OCI-LY1 (cell line): ENCODE measurements at regions not wholly inside any gene's neighbourhood (a gene's known extent, or its start where the extent isn't known, plus 50 kb on each side); places are given as distances from the start of the nearest gene placed in this dataset.

Experiments
- H2AFZ ChIP-seq: fragments of 200-600 bp; sonication (generic), shearing (Covaris generic); 2 replicates; pipeline ENCODE4 v1.6.0; 2014; ENCODE audit warnings: antibody characterized with exemption, mild to moderate bottlenecking, low read length
- H3F3A ChIP-seq: fragments of 200-600 bp; sonication (generic), shearing (Covaris generic); 2 replicates; pipeline ENCODE4 v1.6.0; 2014; ENCODE audit warnings: mild to moderate bottlenecking, antibody characterized with exemption, low read length, moderate library complexity; ENCODE audit not compliant: insufficient read depth
- H3K27ac ChIP-seq: fragments of 200-600 bp; sonication (generic); 2 replicates; pipeline ENCODE4 v1.5.1; 2014; ENCODE audit warnings: low read length, mixed run types, mild to moderate bottlenecking, low read depth; ENCODE audit not compliant: poor library complexity, severe bottlenecking
- H3K27me3 ChIP-seq: fragments of 200-600 bp; sonication (generic); 2 replicates; pipeline ENCODE4 v1.6.0; 2014; ENCODE audit warnings: antibody characterized with exemption, mild to moderate bottlenecking, low read length, moderate library complexity; ENCODE audit not compliant: insufficient read depth
- H3K36me3 ChIP-seq: fragments of 200-600 bp; sonication (generic); 2 replicates; pipeline ENCODE4 v1.6.1; 2014; ENCODE audit warnings: mild to moderate bottlenecking, antibody characterized with exemption, low read length, moderate library complexity, mixed read lengths; ENCODE audit not compliant: insufficient read depth
- H3K4me1 ChIP-seq: fragments of 200-600 bp; sonication (generic); 2 replicates; pipeline ENCODE4 v1.5.1; 2014; ENCODE audit warnings: mild to moderate bottlenecking, low read length, moderate library complexity; ENCODE audit not compliant: insufficient read depth, severe bottlenecking
- H3K4me2 ChIP-seq: fragments of 200-600 bp; sonication (generic), shearing (Covaris generic); 2 replicates; pipeline ENCODE4 v1.6.1; 2014; ENCODE audit warnings: low read length
- H3K4me3 ChIP-seq: fragments of 200-600 bp; sonication (generic); 2 replicates; pipeline ENCODE4 v1.5.1; 2014; ENCODE audit warnings: low read length, low read depth, mild to moderate bottlenecking, mixed read lengths; ENCODE audit not compliant: poor library complexity, severe bottlenecking
- H3K79me2 ChIP-seq: fragments of 200-600 bp; shearing (Covaris generic); 2 replicates; pipeline ENCODE4 v1.6.1; 2016; ENCODE audit warnings: mixed run types, low read length, mixed read lengths; ENCODE audit not compliant: insufficient read depth
- H3K9ac ChIP-seq: fragments of 200-600 bp; sonication (generic), shearing (Covaris generic); 2 replicates; pipeline ENCODE4 v1.6.1; 2014; ENCODE audit warnings: mild to moderate bottlenecking, low read length, mixed read lengths
- H3K9me2 ChIP-seq: fragments of 200-600 bp; sonication (generic), shearing (Covaris generic); 2 replicates; pipeline ENCODE4 v1.6.1; 2014; ENCODE audit warnings: low read depth, mild to moderate bottlenecking, low read length, mixed read lengths
- H3K9me3 ChIP-seq: fragments of 200-600 bp; shearing (Covaris generic); 2 replicates; pipeline ENCODE4 v1.6.1; 2014; ENCODE audit warnings: low read length, mixed read lengths
- H4K20me1 ChIP-seq: fragments of 200-600 bp; sonication (generic), shearing (Covaris generic); 2 replicates; pipeline ENCODE4 v1.6.0; 2016; ENCODE audit warnings: mild to moderate bottlenecking, low read length; ENCODE audit not compliant: insufficient read depth
- EZH2 ChIP-seq: fragments of 200-600 bp; sonication (generic), shearing (Covaris generic); IDR thresholded peaks from 2 replicates; pipeline ENCODE4 v1.8.0; 2017; ENCODE audit warnings: borderline replicate concordance, mixed run types, mild to moderate bottlenecking, antibody characterized with exemption, low read length, moderate library complexity, mixed read lengths
- TF ChIP-seq, protein P1 (sequence below): fragments of 200-600 bp; sonication (generic), shearing (Covaris generic); IDR thresholded peaks from 2 replicates; pipeline ENCODE4 v1.5.1; 2017; ENCODE audit warnings: mild to moderate bottlenecking, antibody characterized with exemption, low read length, moderate library complexity, mixed read lengths

DNA sequence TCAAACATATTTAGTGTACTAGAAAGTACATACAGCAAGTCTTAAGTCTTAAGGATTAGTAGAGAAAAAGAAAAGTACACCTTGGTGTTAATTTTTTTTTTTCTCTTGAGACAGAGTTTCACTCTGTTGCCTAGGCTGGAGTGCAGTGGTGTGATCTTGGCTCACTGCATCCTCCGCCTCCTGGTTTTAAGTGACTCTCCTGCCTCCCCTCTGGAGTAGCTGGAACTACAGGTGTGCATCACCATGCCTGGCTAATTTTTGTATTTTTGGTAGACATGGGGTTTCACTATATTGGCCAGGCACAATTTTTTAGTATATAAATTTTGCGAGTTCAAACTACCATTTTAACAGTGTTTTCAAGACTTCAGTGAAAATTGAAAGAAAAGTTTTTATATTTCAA is 1941.1 kb upstream of the CDH6 start:
- no peaks in the 10 kb centered on the region for H4K20me1 ChIP-seq
- H3K79me2 ChIP-seq, result no peaks in the 10 kb centered on the region
- H3K4me1 ChIP-seq, result no peaks in the 10 kb centered on the region
- no peaks in the 10 kb centered on the region for H3K27me3 ChIP-seq
- no peak overlapping the region for H3K4me3 ChIP-seq
- TF ChIP-seq EZH2, result no peak
- TF ChIP-seq, protein P1, sequence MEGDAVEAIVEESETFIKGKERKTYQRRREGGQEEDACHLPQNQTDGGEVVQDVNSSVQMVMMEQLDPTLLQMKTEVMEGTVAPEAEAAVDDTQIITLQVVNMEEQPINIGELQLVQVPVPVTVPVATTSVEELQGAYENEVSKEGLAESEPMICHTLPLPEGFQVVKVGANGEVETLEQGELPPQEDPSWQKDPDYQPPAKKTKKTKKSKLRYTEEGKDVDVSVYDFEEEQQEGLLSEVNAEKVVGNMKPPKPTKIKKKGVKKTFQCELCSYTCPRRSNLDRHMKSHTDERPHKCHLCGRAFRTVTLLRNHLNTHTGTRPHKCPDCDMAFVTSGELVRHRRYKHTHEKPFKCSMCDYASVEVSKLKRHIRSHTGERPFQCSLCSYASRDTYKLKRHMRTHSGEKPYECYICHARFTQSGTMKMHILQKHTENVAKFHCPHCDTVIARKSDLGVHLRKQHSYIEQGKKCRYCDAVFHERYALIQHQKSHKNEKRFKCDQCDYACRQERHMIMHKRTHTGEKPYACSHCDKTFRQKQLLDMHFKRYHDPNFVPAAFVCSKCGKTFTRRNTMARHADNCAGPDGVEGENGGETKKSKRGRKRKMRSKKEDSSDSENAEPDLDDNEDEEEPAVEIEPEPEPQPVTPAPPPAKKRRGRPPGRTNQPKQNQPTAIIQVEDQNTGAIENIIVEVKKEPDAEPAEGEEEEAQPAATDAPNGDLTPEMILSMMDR, result no peak
- H3K36me3 ChIP-seq, result no peaks in the 10 kb centered on the region
- no peak overlapping the region for H3K9ac ChIP-seq
- no peaks in the 10 kb centered on the region for H3K9me3 ChIP-seq
- H2AFZ ChIP-seq, result no peak overlapping the region
- no peaks in the 10 kb centered on the region for H3F3A ChIP-seq
- no peak overlapping the region for H3K4me2 ChIP-seq
- no peaks in the 10 kb centered on the region for H3K9me2 ChIP-seq
- H3K27ac ChIP-seq, result no peak overlapping the region

GRCh38 chr5:29247346-29248028 is 1946.0 kb upstream of the CDH6 start:
- H3K4me3 ChIP-seq, result no peak overlapping the region
- H3K9me3 ChIP-seq, result no peaks in the 10 kb centered on the region
- H4K20me1 ChIP-seq, result no peaks in the 10 kb centered on the region
- H3K9me2 ChIP-seq, result no peaks in the 10 kb centered on the region
- no peak overlapping the region for H3K9ac ChIP-seq
- H3F3A ChIP-seq, result no peaks in the 10 kb centered on the region
- no peaks in the 10 kb centered on the region for H3K4me1 ChIP-seq
- no peaks in the 10 kb centered on the region for H3K27me3 ChIP-seq
- H3K79me2 ChIP-seq, result no peaks in the 10 kb centered on the region
- no peaks in the 10 kb centered on the region for H3K36me3 ChIP-seq
- TF ChIP-seq, protein P1, result no peak
- TF ChIP-seq EZH2, result no peak
- H3K4me2 ChIP-seq, result no peak overlapping the region
- H2AFZ ChIP-seq, result no peak overlapping the region
- no peak overlapping the region for H3K27ac ChIP-seq

- H3K4me3 ChIP-seq, result no peak overlapping the region
- H3K27ac ChIP-seq, result no peak overlapping the region
- no peaks in the 10 kb centered on the region for H3K27me3 ChIP-seq
- H2AFZ ChIP-seq, result no peak overlapping the region
- TF ChIP-seq EZH2, result no peak
- TF ChIP-seq, protein P1, result no peak
- H3K9me2 ChIP-seq, result no peaks in the 10 kb centered on the region
- H3F3A ChIP-seq, result no peaks in the 10 kb centered on the region
- H3K4me1 ChIP-seq, result no peaks in the 10 kb centered on the region
- H3K4me2 ChIP-seq, result no peak overlapping the region
- H3K79me2 ChIP-seq, result no peaks in the 10 kb centered on the region
- H3K9ac ChIP-seq, result no peak overlapping the region
- no peaks in the 10 kb centered on the region for H3K36me3 ChIP-seq
- H4K20me1 ChIP-seq, result no peaks in the 10 kb centered on the region
- H3K9me3 ChIP-seq, result no peaks in the 10 kb centered on the region
These were observed 1953.1 kb upstream of the CDH6 start for GRCh38 chr5:29240379-29240778.
